WTC11 (cell line): ENCODE measurements at regions not wholly inside any gene's neighbourhood (a gene's known extent, or its start where the extent isn't known, plus 50 kb on each side); places are given as distances from the start of the nearest gene placed in this dataset.

Experiments used
- ATF6 ChIP-seq: sonication (generic); formaldehyde crosslinking; IDR thresholded peaks from 2 replicates; pipeline ENCODE4 v1.8.1; 2023; ENCODE audit warnings: mild to moderate bottlenecking, missing genetic modification reagents
- CTCF ChIP-seq: fragments of 200-600 bp; IDR thresholded peaks from 2 replicates; pipeline ENCODE4 v1.8.0; 2022; ENCODE audit warnings: antibody characterized with exemption
- FOXP4 ChIP-seq: sonication (generic); formaldehyde crosslinking; IDR thresholded peaks from 2 replicates; pipeline ENCODE4 v1.8.0; 2022; ENCODE audit warnings: mild to moderate bottlenecking, missing genetic modification reagents
- JUN ChIP-seq: sonication (generic); formaldehyde crosslinking; IDR thresholded peaks from 2 replicates; pipeline ENCODE4 v1.8.0; 2023; ENCODE audit warnings: mild to moderate bottlenecking, missing genetic modification reagents
- USF2 ChIP-seq: sonication (generic); formaldehyde crosslinking; IDR thresholded peaks from 2 replicates; pipeline ENCODE4 v1.8.1; 2023; ENCODE audit warnings: mild to moderate bottlenecking, missing genetic modification reagents, moderate library complexity
- ZNF416 ChIP-seq: fragments of 250-450 bp; sonication (Bioruptor Pico); IDR thresholded peaks from 2 replicates; pipeline ENCODE4 v1.9.0; 2021; ENCODE audit warnings: mild to moderate bottlenecking, inconsistent platforms
- TF ChIP-seq, protein P1 (sequence below): fragments of 250-450 bp; sonication (Bioruptor Pico); IDR thresholded peaks from 2 replicates; pipeline ENCODE4 v1.9.0; 2021; ENCODE audit warnings: mild to moderate bottlenecking

GRCh38 chr4:186848437-186848836, 124.8 kb upstream of the FAT1 start:
- TF ChIP-seq CTCF: no peak
- TF ChIP-seq JUN (CRISPR knock-in tag): no peak
- TF ChIP-seq USF2 (CRISPR knock-in tag): no peak
- TF ChIP-seq, protein P1, sequence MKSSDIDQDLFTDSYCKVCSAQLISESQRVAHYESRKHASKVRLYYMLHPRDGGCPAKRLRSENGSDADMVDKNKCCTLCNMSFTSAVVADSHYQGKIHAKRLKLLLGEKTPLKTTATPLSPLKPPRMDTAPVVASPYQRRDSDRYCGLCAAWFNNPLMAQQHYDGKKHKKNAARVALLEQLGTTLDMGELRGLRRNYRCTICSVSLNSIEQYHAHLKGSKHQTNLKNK (CRISPR knock-in tag): no peak
- no peak for TF ChIP-seq ZNF416
- TF ChIP-seq FOXP4 (CRISPR knock-in tag): no peak
- TF ChIP-seq ATF6 (CRISPR knock-in tag): no peak
